HG02981 (cell line): ENCODE measurements at regions not wholly inside any gene's neighbourhood (a gene's known extent, or its start where the extent isn't known, plus 50 kb on each side); places are given as distances from the start of the nearest gene placed in this dataset.
A peak's percentile ranks its signal among the peaks of the same experiment; 100 is the strongest.
"Not testable (repeated sequence)": the region's sequence is repeated elsewhere in the genome, so short reads cannot be mapped to it uniquely, and the experiment has no call there.

Experiments
- ATAC-seq: cut with Tn5 transposase; IDR thresholded peaks from one replicate; pipeline ENCODE4 v1.9.1; 2021; ENCODE audit warnings: mild to moderate bottlenecking, moderate library complexity; ENCODE audit not compliant: unreplicated experiment

DNA sequence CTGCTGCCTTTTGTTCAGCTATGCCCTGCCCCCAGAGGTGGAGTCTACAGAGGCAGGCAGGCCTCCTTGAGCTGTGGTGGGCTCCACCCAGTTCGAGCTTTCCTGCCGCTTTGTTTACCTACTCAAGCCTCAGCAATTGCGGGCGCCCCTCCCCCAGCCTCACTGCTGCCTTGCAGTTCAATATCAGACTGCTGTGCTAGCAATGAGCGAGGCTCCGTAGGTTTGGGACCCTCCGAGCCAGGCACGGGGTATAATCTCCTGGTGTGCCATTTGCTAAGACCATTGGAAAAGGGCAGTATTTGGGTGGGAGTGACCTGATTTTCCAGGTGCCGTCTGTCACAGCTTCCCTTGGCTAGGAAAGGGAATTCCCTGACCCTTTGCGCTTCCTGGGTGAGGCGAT, 51.9 kb downstream of the DIPK2A start:
- ATAC-seq, result not testable (repeated sequence)

DNA sequence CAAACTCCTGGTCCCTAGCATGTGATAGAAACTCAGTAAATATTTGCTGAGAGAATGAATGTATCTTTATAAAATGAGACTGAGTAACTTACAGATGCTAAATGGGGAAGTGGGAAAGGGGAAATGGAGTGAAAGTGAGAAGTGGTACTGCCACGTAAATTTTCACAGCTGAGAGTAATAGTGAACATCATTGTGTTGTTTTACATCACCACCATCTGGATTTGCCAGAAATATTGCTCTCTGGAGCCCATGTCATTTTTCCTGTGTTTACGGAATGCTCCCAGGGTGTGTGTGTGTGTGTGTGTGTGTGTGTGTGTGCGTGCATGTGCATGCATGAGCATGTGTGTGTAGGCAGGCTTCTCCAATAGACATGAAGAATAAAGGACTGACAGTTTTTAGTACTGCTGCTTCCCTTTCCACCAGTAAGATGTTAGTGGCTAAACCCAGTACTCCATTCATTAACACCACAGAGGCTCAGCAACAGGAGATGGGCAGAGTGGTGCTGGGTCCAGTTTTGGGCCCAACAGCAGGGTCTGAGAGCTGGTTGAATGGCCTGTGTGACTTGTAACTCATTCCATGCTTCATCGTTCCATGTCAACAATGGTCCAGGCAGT, 57.3 kb downstream of the DIPK2A start:
- peak; percentile 87 for ATAC-seq

DNA sequence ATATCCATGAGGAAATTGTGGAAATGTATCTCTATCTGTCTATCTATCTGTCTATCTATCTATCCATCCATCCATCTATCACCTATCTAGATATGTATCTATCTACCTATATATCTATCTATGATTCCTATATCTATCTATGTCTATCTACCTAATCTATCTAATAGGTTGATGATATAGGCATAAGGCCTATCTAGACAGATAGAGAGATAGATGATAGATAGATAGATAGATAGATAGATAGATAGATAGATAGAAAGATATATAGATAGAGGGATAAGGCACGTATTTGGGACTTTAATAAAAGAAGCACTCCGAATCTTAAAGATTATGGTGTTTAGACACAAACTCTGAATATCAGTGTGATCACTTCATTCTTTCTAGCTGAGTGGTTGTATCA, 58.1 kb downstream of the DIPK2A start:
- ATAC-seq, result no peak

DNA sequence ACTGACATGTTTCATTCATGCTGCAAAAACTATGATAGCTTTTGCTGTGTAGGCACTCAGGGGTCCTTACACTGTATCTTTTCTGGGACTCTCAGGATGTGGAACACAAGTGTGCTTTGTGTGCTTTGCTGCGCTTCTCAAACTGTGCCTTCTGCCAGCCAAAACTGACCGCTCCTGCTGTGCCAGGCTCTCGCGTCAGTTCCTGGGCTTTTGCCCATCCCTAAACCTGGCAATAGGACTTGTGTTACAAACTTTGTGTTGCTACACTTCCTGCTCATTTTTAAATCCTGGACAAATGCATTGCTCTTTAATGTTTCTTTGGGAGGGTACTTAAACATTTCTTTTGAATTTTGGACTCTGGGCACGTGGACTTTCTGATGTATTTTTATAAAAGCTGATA, 60.3 kb downstream of the DIPK2A start:
- ATAC-seq, result no peak

DNA sequence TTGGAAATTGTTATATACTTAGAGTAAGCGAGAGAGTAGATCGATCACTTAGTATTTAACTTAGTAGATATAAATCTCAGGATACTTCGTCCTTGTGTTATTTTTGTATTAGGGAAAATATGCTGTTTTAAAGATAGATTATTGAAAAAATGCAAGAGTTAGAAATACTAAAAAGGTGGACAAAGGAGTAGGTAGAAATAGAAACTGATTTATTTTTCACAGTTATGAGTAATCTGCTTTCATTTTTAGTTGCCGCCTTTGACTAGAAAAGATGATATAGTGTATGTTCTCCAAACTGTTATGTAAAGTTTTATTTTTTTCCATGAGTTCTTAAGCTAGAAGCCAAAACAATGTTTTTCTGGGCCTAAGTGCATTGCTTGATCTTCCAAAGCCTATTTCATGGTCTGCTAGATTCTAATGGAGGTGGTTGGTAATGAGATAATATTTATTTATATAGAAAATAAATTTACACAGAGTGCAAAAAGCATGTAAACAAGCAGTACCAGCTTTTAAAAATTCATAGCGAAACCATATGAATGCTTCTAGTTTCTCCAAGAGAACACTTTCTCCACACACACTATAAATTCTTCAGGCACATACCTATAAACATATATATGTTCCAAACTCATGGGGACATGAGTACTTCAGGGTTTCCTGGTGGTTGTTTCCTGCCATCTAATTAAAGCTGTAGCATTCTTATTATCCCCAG, 61.1 kb downstream of the DIPK2A start:
- ATAC-seq, result peak; percentile 69

DNA sequence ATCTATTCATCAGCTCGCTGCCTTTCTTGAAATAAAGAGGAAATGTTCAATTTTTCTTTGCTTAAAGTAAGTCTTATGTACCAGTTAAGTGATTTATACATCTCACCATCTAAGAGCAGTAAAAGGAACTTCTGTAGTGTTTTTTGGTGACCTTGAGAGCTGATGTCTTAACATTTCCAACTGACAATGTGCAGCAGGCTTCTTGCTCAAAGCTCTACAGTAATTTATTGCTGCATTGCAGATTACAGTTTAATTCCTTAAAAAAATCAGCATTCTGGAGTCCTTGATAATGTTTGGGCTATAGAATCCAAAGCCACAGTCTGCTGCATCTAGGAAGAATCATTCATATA, 61.6 kb downstream of the DIPK2A start:
- no peak for ATAC-seq

DNA sequence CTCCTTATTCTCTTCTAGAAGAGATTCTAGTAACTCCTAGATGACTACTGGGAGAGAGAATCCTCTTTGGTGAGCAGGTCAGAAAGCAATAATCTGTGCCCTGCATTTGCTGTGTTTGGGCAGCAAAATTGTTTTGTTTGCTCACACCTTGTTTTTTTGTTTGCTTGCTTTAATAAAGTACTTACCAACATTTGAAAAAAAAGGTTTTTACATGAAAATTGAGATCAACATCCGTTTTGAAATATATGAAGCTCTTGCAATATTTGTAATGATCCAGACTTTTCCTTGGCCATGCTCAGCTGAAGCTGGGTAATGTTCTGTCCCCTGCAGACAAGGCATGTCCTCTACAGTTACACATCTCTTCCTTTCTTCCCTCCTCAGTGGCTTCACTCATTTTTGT, 62.2 kb downstream of the DIPK2A start:
- ATAC-seq, result no peak

DNA sequence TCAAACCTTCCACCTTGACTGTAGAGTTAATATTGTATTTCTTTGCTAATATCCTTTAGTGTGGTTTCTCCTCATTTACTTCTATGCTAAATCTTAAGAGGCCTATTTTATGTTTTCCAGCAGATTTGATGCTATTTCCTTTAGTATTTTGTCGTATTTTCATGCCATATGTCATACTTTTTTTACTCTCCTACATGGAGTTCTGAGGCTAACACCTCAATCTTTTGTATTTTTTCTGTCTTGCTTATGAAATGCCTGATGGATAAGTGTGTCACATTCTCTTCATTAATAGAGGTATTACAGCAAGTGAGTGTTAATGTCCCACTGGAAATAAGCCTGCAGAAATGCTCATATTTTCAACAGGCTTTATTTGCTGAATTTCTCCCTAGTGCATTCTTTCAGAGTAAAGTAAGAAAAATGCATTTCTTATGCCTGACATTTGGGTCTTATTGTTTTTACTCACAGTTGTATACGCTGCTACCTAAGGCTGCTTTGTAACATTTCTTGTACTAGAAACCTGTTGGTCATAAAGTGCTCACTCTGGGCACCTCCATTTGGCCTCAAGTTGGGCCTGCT, 63.2 kb downstream of the DIPK2A start:
- ATAC-seq, result no peak

DNA sequence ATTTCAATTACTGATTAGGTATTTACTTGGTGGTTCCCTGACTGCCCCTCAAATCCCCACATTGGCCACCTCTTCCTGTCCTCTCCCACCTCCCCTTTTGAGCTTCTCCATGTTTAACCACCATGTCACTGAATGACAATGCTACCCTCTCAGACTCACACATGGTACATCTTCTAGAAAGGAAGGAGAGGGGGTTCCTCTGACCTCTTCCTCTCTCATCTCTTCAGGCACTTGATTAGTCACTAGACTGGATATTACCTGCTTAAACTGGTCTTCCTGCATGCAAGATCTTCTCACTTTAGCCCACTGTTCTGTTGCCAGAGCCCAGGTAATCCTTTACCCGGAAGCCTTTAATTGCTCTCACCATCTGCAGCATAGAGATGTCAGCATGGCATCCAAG, 64.9 kb downstream of the DIPK2A start:
- peak; percentile 38 for ATAC-seq

DNA sequence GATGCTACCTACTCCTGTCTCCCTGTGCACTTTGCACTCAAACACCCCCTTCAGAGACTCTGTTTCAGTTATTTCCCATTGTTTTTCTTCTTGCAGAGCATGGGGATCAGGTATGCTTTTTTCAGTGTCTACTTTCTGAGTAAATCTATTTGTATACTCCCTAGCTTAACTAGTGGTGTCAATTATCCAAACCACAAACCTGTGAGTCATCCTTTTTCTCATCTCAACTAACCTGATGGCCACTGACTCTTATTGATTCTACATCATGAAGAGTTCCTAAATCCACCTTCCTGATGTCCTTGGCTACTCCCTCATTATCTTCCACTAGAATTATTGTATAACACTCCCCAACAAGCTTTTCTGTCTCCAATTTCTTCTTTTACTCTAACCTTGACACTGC, 68.0 kb downstream of the DIPK2A start:
- ATAC-seq, result no peak

DNA sequence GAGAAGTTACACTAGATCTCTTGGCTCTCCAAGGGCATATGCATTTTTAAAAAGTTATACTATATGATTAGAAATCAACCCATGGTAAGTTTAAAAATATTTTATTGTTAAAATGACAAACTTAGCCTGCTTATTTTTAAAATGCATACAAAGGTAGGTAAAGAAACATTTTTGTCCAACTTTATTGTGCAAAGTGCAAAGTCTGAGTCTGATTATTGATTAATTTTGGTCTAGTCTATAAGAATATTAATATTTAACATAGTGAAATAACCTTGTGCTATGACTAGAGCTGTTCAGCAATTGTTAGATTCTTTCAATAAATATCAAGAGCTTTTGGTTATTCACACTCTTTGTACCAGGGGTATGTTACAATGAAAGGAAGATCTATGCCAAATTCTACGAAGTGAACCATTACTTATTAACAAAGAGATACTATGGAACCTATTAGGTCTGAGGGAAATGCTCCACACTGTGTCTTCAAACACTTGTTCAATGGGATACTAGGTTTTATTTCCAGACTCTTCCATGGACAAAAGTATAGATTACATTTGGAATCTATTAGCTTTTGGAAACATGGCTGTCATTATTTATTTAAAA, 70.4 kb downstream of the DIPK2A start:
- no peak for ATAC-seq

DNA sequence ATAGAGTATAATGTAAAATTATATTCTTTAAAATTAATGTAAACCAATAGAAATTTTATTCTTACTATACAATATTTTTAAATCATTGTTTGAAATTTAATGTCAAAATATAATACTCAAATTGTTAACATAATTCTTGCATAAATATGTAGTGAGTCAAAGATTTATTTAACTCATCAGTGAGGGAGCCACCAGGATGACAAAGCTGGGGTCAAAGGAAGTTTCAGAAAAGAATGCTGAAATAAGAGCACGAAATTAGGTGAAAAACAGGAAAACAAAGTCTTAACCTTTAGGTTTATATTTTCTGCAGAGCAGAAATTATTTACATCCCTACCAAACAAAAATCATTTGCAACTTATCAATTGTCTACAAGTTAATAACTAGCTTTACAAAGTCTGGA, 74.1 kb downstream of the DIPK2A start:
- no peak for ATAC-seq

DNA sequence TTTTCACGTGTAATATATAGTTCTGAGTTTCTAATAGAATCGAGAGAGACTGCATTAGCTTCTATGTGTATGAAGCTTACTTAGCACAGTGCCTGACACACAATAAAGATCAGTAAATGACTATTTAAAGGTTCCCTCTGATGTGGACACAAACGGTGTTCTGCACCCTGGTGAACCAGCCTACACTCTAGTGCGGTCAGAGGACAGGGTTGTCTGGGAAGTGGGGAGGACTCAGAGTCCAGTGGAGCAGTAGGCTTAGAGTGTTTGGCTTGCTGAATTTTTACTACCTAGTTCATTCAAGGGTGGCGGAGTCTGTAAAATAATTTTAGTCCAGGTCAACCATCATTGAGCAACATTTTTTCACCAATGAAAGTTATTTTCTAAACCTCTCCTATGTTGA, 77.8 kb downstream of the DIPK2A start:
- ATAC-seq, result no peak

DNA sequence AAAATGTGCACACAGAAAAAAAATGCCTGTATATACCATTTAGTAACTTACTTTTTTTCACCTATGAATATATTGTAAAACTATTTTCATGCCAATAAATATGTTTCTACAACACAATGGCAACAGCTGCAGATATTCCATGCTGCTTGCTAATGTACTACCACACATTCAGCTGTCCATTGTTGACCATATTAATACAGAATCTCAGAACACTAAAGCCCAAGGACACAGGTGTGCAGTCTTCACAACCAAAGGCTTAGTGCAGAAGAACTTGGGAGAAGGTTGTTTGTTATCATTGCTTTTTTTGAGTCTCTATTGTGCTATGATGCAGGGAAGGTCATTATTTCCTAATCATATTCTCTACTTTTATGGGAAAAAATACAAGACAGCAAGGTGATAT, 79.6 kb downstream of the DIPK2A start:
- ATAC-seq, result no peak

DNA sequence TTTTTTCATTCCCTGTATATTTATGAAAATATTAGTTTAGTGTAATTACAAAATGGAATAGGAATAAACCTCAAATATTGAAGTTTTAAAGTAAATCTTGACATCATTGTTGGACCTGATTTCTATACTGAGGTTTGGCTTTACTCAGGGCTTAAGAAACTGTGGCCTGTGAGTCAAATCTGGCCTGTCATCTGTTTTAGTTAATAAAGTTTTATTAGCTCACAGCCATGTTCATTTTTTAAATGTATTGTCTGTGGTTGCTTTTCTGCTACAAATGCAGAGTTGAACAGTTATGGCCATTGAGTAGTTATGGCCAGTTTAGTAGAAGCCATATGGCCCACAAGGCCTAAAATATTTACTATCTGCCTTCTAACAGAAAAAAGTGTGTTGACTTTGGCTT, 80.7 kb downstream of the DIPK2A start:
- no peak for ATAC-seq

DNA sequence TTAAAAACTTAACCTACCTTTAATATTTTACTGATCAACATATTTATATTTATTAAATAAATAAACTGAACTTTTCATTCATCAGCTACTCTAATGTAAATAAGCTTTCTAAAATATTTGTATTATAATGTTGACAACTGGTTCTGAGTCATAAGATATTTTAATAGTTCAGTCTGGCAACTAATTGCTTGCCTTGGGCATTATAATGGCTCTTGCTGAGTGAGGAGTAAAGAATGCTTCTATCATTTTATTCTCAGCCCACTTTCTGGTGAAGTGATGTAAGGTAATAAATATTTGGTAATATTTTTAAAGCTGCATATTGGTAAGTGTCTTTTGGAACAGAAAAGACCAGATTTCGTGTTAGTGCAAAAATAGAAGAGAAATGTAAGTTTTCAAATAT, 81.5 kb downstream of the DIPK2A start:
- no peak for ATAC-seq

DNA sequence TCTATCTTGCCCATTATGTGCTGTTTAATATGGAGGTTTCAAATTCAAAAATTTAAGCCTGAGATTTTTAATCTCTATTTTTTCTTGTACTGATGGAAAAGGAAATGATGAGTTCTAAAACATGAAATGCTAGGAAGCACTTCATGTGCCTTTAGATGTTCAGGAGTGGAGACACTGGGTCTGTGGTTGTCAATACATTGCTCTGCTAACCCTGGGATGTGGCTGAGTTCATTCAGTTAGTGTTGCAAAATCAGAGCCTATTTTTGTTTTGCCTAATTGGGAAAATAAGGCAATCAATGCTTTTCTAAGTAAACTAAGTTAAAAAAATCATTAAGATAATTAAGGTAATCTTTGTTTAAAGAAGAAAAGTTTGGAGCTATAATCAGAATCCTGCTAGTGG, 83.1 kb downstream of the DIPK2A start:
- no peak for ATAC-seq

DNA sequence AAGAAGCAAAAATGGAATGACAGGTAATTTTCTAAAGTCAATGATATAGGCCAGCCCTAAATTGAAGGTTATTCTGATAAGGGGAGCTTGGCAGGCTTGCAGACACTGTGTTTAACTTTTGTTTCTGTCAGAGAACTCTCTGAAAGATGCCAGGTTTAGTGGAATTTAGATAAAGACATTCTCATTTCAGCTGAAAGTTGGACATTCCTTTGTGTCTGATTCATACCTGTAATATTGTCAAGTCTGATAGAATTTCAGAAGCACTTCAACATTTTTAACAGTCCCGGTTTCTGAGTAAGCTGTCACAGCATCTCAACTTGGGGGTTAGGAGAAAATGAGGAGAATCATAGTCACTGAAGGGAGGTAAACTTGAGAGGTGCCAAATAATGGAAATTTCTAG, 84.0 kb downstream of the DIPK2A start:
- no peak for ATAC-seq

DNA sequence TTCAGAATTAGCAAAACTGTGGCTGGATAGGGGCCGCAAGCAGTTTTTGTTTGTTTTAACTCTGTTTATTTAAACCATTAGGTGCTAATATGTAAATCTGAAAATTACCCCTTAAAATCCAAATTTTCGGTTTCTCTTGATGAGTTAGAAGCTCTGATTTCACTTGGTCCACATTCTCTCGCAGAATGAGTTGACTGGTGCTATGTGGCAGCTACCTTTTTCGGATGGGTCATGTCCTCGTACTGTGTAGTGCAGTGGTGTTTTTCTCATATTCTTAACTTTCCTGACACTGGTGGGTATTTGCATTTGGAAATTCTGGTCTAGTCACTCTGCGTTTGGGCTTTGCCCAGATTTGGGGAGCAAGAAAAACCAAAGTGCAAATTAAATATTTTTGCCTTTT, 87.1 kb downstream of the DIPK2A start:
- no peak for ATAC-seq

DNA sequence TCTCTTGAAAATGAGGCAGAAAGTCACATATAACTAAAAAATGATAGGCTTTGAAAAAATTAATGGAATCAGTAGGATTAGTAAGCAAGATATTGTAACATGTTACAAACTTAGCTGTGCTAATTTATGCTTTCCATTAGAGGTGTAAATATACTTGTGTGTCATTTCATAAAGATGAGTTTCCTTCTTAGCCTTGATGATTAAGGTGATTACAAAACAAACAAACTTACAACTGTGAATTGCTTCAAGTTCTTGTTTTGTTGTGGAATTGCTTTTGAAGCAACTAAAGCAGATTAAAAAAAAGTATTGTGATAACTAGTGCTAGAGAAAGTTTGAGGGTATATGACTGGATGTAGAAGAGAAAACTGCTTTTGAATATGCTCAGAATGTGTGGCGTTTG, 87.9 kb downstream of the DIPK2A start:
- no peak for ATAC-seq

DNA sequence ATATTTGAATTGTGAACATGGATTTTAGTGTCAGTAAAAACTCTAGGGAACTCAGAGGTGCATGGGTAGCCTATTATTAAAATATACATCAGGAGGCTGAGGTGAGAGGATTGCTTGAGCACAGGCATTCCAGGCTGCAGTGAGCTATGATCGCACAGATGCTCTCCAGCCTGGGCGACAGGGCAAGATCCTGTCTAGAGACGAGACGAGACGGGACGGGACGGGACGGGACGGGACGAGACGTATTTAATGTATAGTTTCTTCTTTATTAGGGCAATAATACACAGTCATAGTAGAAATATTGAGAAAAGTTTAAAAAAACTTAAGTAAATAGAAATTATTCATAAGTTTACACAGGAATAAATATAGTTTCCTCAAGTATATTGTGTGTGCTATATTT, 89.3 kb downstream of the DIPK2A start:
- no peak for ATAC-seq

DNA sequence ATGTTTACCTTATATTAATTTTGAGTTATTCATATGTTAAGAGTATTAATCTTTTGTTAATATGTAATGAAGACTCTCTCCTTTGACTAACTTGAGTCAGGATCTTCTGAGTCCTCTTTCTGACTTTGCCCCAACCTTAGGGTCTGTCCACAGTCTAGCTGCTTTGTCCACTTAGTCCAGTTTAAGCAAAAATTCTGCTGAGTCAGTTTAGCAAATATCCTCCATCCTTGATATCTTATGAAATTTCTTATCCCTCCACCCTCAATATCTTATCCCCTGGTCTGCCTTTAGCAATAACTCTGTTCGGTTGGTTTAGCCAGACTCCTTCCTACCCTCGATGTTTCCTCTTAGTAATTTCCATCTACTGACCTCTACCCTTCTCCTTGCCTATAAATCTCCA, 91.7 kb downstream of the DIPK2A start:
- no peak for ATAC-seq
